Common myeloid progenitor, CD34-positive (primary cell): ENCODE measurements at regions not wholly inside any gene's neighbourhood (a gene's known extent, or its start where the extent isn't known, plus 50 kb on each side); places are given as distances from the start of the nearest gene placed in this dataset.

Experiments
- CTCF ChIA-PET: fragments of 350-600 bp; sonication (Branson Sonifier 250); formaldehyde crosslinking; loops from one replicate; lab custom pipeline; 2021; ENCODE audit warnings: antibody characterized with exemption; lab: Charles Lee
- POLR2A ChIA-PET: fragments of 350-600 bp; sonication (Branson Sonifier 250); formaldehyde crosslinking; loops from one replicate; lab custom pipeline; 2021; ENCODE audit warnings: antibody characterized with exemption; lab: Charles Lee
- DNase-seq, 3 donors: peaks; one replicate each; pipeline versions ENCODE4 v3.0.0 to v3.0.0-alpha.2; 2013
- H3K27ac ChIP-seq, 2 experiments: 1 replicate in 1 of 2; 2 replicates in 1 of 2; pipeline ENCODE4 v1.7.0; 2013; ENCODE audit warnings: inconsistent platforms in 2 of 2, low read length in 2 of 2, mild to moderate bottlenecking in 2 of 2, low read depth in 1 of 2, moderate library complexity in 1 of 2; ENCODE audit not compliant: severe bottlenecking in 2 of 2, insufficient read depth in 1 of 2, poor library complexity in 1 of 2
- H3K27me3 ChIP-seq, 5 experiments: replicated peaks in 2 of 5; 1 replicate in 3 of 5; 2 replicates in 2 of 5; pipeline versions ENCODE4 v1.6.1 to v1.7.0; 2013; ENCODE audit warnings: low read length in 4 of 5, mild to moderate bottlenecking in 2 of 5, moderate library complexity in 2 of 5, inconsistent platforms in 1 of 5; ENCODE audit not compliant: insufficient read depth in 5 of 5, control insufficient read depth in 4 of 5
- H3K36me3 ChIP-seq, 4 experiments: 1 replicate in 2 of 4; 2 replicates in 2 of 4; pipeline versions ENCODE4 v1.6.1 to v1.7.0; 2013; ENCODE audit warnings: low read length in 3 of 4, control low read depth in 1 of 4, mild to moderate bottlenecking in 1 of 4; ENCODE audit not compliant: control insufficient read depth in 4 of 4, insufficient read depth in 4 of 4
- H3K4me1 ChIP-seq, 4 experiments: 1 replicate in 3 of 4; 2 replicates in 1 of 4; pipeline versions ENCODE4 v1.6.1 to v1.7.1; 2013; ENCODE audit warnings: low read length in 3 of 4, mild to moderate bottlenecking in 3 of 4, control low read depth in 1 of 4, inconsistent platforms in 1 of 4, moderate library complexity in 1 of 4; ENCODE audit not compliant: control insufficient read depth in 4 of 4, insufficient read depth in 4 of 4; ENCODE audit errors: control extremely low read depth in 1 of 4
- H3K4me3 ChIP-seq, 7 experiments: 1 replicate in 4 of 7; 2 replicates in 3 of 7; pipeline versions ENCODE4 v1.5.1 to v1.7.0; 2013; ENCODE audit warnings: mild to moderate bottlenecking in 7 of 7, low read length in 6 of 7, moderate library complexity in 6 of 7, inconsistent platforms in 2 of 7, low read depth in 2 of 7, control low read depth in 1 of 7; ENCODE audit not compliant: insufficient read depth in 4 of 7, control insufficient read depth in 1 of 7; ENCODE audit errors: extremely low read depth in 1 of 7
- H3K9me3 ChIP-seq, 5 experiments: 1 replicate in 4 of 5; 2 replicates in 1 of 5; pipeline versions ENCODE4 v1.6.1 to v1.7.1; 2013; ENCODE audit warnings: low read length in 4 of 5, mild to moderate bottlenecking in 2 of 5, inconsistent platforms in 1 of 5, low read depth in 1 of 5, moderate library complexity in 1 of 5; ENCODE audit not compliant: control insufficient read depth in 4 of 5, insufficient read depth in 2 of 5; ENCODE audit errors: control extremely low read depth in 1 of 5
- WGBS: methylation state at CpG from one replicate; pipeline ENCODE4 v1.1.5; 2013; ENCODE audit not compliant: insufficient coverage; 5-methylcytosine and 5-hydroxymethylcytosine counted together

DNA sequence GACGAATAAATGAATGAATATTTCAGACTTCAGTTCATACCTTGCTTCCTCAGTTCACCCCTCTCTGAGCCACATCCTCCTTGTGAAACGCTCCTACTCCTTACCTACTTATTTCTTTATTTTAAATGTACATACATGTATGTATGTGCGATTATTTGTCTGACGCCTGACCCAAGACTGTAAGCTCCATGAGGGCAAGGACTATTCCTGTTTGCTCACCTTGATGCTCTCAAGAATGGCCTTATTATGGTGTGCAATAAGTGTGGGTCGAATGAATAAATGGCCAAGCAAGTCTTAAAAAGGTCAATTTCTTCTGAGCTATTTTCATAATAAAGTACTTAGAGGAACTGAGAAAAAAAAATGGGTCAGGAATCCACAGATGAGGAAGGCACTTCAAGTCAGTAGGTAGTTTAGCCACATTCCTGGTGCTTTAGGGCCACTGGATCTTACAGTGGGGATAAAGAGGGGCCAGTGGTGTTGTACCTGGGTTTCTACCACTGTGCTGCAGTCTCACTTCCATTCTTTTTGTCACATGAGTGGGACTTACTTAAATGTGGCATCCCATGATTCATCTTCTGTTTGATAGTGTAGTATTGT, 74.7 kb downstream of the SDC1 start:
- Histone ChIP-seq H3K27ac (no peak overlapping the region), H3K27me3 (peaks cover 0 to 4% (median 2%) of the 10 kb centered on the region in 5 experiments), H3K4me3 (no peak overlapping the region), H3K36me3 (no peaks in the 10 kb centered on the region), H3K4me1 (peaks cover 0 to 5% (median 0%) of the 10 kb centered on the region in 4 experiments), H3K9me3 (no peaks in the 10 kb centered on the region)
- DNase-seq: no peak
- 100% methylated on average over 1 of the region's 5 CpGs for WGBS
- ChIA-PET CTCF (no interaction called here), POLR2A (no interaction called here)

DNA sequence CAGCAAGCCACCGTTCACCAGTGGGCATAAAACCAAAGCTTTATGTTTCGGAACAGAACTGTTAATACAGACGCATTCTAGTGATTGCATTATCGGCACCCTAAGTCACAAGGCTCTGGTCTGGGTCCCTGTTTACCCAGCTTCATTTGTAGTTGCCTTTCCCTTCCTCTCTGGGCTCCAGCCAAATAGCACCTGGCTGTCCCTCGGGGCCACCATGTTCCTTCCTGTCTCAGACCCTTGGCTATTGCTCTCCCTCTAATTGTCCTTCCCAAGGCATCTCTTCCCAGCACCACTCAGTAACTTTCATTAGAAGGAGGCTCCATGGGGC, 75.3 kb downstream of the SDC1 start:
- ChIA-PET POLR2A (no interaction called here), CTCF (no interaction called here)
- no peak overlapping the region for H3K4me3 ChIP-seq
- peaks cover 0 to 4% (median 2%) of the 10 kb centered on the region in 5 experiments for H3K27me3 ChIP-seq
- no peak overlapping the region for H3K27ac ChIP-seq
- H3K4me1 ChIP-seq: peaks cover 0 to 5% (median 0%) of the 10 kb centered on the region in 4 experiments
- no peaks in the 10 kb centered on the region for H3K36me3 ChIP-seq
- WGBS: 90% methylated on average over 5 of the region's 5 CpGs
- DNase-seq: no peak
- H3K9me3 ChIP-seq: no peaks in the 10 kb centered on the region

DNA sequence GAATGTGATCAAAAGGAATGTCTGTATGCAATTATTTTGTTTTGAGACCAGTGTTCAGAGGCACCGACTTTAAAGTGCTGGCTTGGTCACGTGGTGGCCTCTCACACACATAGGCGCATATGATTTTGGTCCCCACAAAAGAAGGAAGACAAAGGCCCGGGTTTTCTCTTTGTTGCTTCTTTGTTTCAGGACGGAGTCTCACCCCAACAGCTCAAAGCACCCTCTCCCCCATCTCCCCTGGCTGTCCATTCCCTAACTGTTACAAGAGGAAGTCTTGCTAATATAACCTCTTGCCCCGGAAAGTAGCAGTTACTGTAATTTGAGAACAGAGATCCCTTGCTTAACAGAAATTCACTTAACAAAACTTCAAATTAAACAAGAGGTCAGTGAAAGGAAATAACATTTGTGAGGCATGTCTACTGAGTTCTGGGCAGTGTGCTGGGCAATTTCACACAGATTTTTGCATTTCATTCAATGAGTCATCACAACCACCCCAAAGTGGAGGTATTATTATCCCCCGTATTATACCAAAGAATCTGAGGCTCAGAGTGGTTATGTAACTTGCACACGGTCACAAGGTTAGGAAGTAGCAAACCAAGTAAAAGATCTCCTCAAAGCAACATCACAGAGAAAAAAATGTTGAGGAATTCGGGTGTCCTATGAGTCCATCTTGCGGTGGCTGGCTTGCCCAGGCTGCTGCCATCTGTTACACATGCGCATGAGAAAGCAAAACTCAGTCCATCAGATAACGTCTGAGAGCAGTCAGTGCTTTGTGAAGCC, 75.8 kb downstream of the SDC1 start:
- Histone ChIP-seq H3K27ac (no peak overlapping the region), H3K36me3 (no peaks in the 10 kb centered on the region), H3K4me1 (peaks cover 0 to 5% (median 0%) of the 10 kb centered on the region in 4 experiments), H3K27me3 (peaks cover 0 to 6% (median 2%) of the 10 kb centered on the region in 5 experiments), H3K4me3 (no peak overlapping the region), H3K9me3 (no peaks in the 10 kb centered on the region)
- ChIA-PET CTCF (no interaction called here), POLR2A (no interaction called here)
- no peak for DNase-seq
- 94% methylated on average over 9 of the region's 12 CpGs for WGBS

- Histone ChIP-seq H3K27me3 (peaks cover 0 to 6% (median 2%) of the 10 kb centered on the region in 5 experiments), H3K4me3 (no peak overlapping the region), H3K27ac (no peak overlapping the region), H3K36me3 (no peaks in the 10 kb centered on the region), H3K4me1 (peaks cover 0 to 5% (median 0%) of the 10 kb centered on the region in 4 experiments), H3K9me3 (no peaks in the 10 kb centered on the region)
- CTCF ChIA-PET: no interaction called here
- no peak for DNase-seq
- WGBS: 100% methylated on average over 2 of the region's 5 CpGs
- POLR2A ChIA-PET: no interaction called here
Observed at GRCh38 chr2:20148426-20148922, 76.5 kb downstream of the SDC1 start.

GRCh38 chr2:20147351-20147750, 77.6 kb downstream of the SDC1 start:
- Histone ChIP-seq H3K27me3 (peaks cover 0 to 6% (median 2%) of the 10 kb centered on the region in 5 experiments), H3K27ac (no peak overlapping the region), H3K4me1 (peaks cover 0 to 5% (median 0%) of the 10 kb centered on the region in 4 experiments), H3K4me3 (no peak overlapping the region), H3K36me3 (no peaks in the 10 kb centered on the region), H3K9me3 (no peaks in the 10 kb centered on the region)
- DNase-seq: no peak
- POLR2A ChIA-PET: no interaction called here
- CTCF ChIA-PET: interaction anchor here (4.6 kb wide), 1 partner anchor 12 kb away, joined by 16 read pairs; no protein-coding TSS in a partner anchor
- WGBS: 100% methylated on average over 1 of the region's 3 CpGs

GRCh38 chr2:20146401-20146800, 78.5 kb downstream of the SDC1 start:
- Histone ChIP-seq H3K27me3 (peaks cover 0 to 6% (median 2%) of the 10 kb centered on the region in 5 experiments), H3K4me1 (peaks cover 0 to 5% (median 0%) of the 10 kb centered on the region in 4 experiments), H3K4me3 (no peak overlapping the region), H3K27ac (no peak overlapping the region), H3K36me3 (no peaks in the 10 kb centered on the region), H3K9me3 (no peaks in the 10 kb centered on the region)
- CTCF ChIA-PET: interaction anchor here (4.6 kb wide), 1 partner anchor 11 kb away, joined by 16 read pairs; no protein-coding TSS in a partner anchor
- POLR2A ChIA-PET: no interaction called here
- no peak for DNase-seq
- WGBS: 100% methylated on average over 1 of the region's 2 CpGs
